ENCODE measurements at regions not wholly inside any gene's neighbourhood (a gene's known extent, or its start where the extent isn't known, plus 50 kb on each side); places are given as distances from the start of the nearest gene placed in this dataset.
A peak's percentile ranks its signal among the peaks of the same experiment; 100 is the strongest.

DNA sequence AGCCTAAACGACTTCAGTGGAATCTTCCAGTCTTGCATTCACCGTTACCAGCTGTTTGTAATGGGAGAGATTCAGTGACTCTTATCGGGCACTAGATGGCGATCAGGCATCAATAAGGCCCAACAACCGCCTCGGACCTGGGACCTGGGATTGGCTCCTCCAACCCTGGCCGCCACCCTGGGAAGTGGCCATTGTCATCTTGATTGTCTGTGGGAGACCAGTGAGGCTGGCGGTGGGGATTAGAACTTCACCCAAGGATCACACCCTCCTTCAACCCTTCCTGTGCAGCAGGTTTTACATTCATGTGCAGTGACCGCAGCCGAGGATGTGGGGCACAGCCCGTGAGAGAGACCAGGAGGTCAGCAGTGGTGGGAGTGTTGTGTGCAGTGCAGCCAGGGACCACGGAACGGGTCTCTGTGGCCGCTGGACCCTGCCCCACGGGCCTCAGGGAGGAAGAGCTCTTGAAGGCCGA lies 85.3 kb downstream of the SPP2 start (continued):
- TF ChIP-seq NFAT5 (CRISPR knock-in tag; IDR thresholded peaks at IDR 0.05), result no peak
- no peak for TF ChIP-seq ZNF235 (CRISPR knock-in tag; IDR thresholded peaks at IDR 0.05; ENCODE audit: borderline replicate concordance)
- TF ChIP-seq, protein P1, sequence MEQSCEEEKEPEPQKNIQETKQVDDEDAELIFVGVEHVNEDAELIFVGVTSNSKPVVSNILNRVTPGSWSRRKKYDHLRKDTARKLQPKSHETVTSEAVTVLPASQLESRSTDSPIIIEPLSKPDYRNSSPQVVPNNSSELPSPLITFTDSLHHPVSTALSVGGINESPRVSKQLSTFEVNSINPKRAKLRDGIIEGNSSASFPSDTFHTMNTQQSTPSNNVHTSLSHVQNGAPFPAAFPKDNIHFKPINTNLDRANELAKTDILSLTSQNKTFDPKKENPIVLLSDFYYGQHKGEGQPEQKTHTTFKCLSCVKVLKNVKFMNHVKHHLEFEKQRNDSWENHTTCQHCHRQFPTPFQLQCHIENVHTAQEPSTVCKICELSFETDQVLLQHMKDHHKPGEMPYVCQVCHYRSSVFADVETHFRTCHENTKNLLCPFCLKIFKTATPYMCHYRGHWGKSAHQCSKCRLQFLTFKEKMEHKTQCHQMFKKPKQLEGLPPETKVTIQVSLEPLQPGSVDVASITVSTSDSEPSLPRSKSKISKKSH (CRISPR knock-in tag; IDR thresholded peaks at IDR 0.05; ENCODE audit: borderline replicate concordance), result peak; percentile 54; the same call in 1 of the 2 replicates
- TF ChIP-seq, protein P2, sequence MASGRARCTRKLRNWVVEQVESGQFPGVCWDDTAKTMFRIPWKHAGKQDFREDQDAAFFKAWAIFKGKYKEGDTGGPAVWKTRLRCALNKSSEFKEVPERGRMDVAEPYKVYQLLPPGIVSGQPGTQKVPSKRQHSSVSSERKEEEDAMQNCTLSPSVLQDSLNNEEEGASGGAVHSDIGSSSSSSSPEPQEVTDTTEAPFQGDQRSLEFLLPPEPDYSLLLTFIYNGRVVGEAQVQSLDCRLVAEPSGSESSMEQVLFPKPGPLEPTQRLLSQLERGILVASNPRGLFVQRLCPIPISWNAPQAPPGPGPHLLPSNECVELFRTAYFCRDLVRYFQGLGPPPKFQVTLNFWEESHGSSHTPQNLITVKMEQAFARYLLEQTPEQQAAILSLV (CRISPR knock-in tag; IDR thresholded peaks at IDR 0.05; ENCODE audit: borderline replicate concordance), result no peak
- peak; percentile 83 for TF ChIP-seq RAD21 (CRISPR knock-in tag; IDR thresholded peaks at IDR 0.05)
- no peak for TF ChIP-seq CREB1 (IDR thresholded peaks at IDR 0.05)
- TF ChIP-seq CREB1 (CRISPR knock-in tag; IDR thresholded peaks at IDR 0.05), result no peak
- peak; percentile 33 for TF ChIP-seq ZNF883 (CRISPR knock-in tag; IDR thresholded peaks at IDR 0.05; ENCODE audit: not compliant biosample characterization)
- TF ChIP-seq, protein P3, sequence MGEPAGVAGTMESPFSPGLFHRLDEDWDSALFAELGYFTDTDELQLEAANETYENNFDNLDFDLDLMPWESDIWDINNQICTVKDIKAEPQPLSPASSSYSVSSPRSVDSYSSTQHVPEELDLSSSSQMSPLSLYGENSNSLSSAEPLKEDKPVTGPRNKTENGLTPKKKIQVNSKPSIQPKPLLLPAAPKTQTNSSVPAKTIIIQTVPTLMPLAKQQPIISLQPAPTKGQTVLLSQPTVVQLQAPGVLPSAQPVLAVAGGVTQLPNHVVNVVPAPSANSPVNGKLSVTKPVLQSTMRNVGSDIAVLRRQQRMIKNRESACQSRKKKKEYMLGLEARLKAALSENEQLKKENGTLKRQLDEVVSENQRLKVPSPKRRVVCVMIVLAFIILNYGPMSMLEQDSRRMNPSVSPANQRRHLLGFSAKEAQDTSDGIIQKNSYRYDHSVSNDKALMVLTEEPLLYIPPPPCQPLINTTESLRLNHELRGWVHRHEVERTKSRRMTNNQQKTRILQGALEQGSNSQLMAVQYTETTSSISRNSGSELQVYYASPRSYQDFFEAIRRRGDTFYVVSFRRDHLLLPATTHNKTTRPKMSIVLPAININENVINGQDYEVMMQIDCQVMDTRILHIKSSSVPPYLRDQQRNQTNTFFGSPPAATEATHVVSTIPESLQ (CRISPR knock-in tag; conservative IDR thresholded peaks at IDR 0.05), result no peak
- no peak for TF ChIP-seq MAF1 (CRISPR knock-in tag; IDR thresholded peaks at IDR 0.05; ENCODE audit: borderline replicate concordance)
- TF ChIP-seq, protein P4, sequence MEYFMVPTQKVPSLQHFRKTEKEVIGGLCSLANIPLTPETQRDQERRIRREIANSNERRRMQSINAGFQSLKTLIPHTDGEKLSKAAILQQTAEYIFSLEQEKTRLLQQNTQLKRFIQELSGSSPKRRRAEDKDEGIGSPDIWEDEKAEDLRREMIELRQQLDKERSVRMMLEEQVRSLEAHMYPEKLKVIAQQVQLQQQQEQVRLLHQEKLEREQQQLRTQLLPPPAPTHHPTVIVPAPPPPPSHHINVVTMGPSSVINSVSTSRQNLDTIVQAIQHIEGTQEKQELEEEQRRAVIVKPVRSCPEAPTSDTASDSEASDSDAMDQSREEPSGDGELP (IDR thresholded peaks at IDR 0.05; ENCODE audit: borderline replicate concordance, low read depth), result peak; percentile 78; the same call in 1 of the 2 replicates
- TF ChIP-seq ZNF737 (CRISPR knock-in tag; IDR thresholded peaks at IDR 0.05; ENCODE audit: borderline replicate concordance), result no peak
- no peak for TF ChIP-seq HIVEP1 (CRISPR knock-in tag; IDR thresholded peaks at IDR 0.05)
- TF ChIP-seq ZUFSP (CRISPR knock-in tag; IDR thresholded peaks at IDR 0.05; ENCODE audit: borderline replicate concordance), result no peak
- no peak for TF ChIP-seq WIZ (CRISPR knock-in tag; IDR thresholded peaks at IDR 0.05)

All from HepG2 (cell line).